Fibroblast of skin of back (primary cell): ENCODE measurements at regions not wholly inside any gene's neighbourhood (a gene's known extent, or its start where the extent isn't known, plus 50 kb on each side); places are given as distances from the start of the nearest gene placed in this dataset.
A peak's percentile ranks its signal among the peaks of the same experiment; 100 is the strongest.

Experiments used
- DNase-seq: peaks from one replicate; pipeline ENCODE4 v3.0.0-alpha.2; 2013

DNA sequence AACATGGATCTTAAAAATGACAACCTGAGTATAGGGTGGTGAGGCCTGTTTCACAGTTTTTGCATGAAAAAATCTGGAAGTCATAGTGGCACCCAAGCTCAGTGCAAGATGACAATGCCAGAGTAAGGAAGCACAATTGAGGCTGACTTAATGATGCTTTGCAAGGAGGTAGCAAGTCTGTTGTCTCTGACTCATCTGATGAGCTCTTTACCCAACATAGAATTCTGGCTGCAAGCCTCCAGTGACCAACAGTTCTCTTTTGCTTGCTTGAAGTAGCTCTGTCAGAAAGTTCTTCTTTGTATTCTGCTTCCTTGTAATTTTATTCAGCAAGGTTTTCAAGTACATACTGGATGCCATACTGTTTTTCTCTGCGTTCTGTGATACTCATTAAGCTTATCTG is 117.1 kb downstream of the FOXD2 start:
- DNase-seq: peak; percentile 16

DNA sequence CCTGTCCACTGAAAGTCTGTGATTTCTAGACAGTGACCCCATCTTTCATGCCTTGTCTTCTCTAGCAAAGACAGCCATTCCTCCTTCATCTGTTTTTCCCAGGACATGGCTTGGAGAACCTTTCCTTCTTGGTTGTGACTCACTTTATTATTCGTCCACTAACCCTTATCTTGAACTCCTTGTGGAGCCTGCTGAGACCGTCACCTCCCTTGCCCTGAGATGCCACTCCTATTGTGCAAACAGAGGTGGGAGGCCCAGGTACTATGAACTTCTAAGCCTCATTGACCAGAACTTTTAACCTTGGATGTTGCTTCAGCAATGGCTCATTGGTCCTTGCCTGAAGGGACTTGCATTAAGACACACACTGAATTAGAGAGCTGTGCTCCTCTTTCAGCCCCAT is 117.5 kb downstream of the FOXD2 start:
- DNase-seq: no peak

GRCh38 chr1:47555841-47556560 is 118.2 kb downstream of the FOXD2 start:
- DNase-seq: no peak

DNA sequence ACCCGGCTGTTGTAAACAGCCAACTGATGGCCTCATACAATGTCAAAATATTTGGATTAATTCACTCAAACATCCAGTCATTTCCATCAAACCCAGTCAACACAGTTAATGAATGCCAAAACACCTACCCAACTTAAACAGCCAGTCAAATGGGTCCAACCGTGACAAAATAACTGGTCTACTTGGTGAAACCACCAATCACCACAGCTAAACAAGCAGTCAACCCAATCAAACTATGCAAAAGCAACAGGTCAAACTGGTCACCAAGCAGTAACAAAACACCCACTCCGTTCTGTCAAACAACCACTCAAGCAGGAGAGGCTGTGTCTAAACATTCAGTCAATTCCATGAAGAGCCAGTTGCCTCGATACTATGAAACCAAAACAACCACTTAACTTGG is 119.2 kb downstream of the FOXD2 start:
- DNase-seq: no peak

- DNase-seq: no peak
Observed at GRCh38 chr1:47558601-47559593, 121.1 kb downstream of the FOXD2 start.

- DNase-seq: no peak
Observed at GRCh38 chr1:47559944-47560695, 122.3 kb downstream of the FOXD2 start.

DNA sequence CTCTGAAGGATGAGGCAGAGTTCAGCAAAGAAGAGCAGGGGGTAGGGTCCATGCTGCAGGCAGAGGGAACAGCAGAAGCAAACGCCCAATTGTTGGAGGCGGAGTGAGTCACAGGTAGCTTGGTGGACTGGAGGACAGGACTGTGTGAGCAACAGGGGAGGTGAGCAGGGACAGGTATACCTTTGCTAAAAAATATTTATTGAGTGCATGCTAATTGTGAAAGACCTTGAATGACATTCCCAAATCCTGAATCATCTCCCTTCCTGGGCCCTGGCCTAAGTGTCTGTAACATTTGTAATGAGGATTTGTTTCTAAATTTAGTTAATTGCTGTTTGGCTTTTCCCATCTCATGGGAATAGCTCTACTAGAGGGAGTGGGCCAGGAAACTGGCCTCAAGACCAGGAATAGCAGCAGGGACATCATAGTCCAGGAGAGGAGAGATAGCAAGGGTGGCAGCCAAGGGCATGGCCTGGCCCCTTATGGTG is 123.7 kb downstream of the FOXD2 start:
- DNase-seq: no peak

DNA sequence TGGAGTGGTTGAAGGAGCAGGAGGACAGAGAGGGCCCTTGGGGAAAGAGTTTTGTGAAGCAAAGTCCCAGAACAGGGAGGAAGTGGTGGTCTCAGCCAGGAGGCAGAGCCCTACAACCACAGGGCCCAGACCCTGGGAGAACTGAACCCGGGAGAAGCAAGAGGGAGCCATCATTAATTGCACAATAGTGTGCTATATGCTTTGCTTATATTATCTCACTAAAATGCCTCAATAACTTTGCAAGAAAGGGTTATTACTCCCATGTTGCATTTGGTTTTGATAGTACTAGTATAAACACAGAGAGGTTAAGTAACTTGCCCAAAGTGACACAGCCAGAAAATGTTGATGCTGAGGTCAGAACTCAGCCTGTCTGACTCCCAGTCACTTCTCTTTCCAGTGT is 124.3 kb downstream of the FOXD2 start:
- no peak for DNase-seq

DNA sequence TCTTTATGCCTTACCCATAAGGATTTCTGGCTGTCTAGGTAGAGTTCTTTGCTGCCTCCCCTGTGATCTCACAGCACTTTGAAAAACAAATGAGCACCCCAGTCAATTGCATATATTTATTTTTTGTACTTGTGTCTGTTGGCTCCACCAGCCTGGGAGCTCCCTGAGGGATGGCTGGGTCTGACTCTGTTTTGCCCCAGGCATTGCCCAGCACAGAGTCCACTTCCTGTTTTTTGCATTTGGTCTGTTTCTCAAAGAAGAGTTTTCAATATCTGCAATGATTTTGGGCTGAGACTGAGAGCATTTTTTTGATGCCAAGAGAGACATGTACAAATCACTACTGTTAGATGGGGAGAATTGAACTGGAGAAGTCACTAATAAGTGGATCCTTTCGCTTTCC is 125.0 kb downstream of the FOXD2 start:
- DNase-seq: no peak

GRCh38 chr1:47563201-47563600 is 125.4 kb downstream of the FOXD2 start:
- DNase-seq: no peak

DNA sequence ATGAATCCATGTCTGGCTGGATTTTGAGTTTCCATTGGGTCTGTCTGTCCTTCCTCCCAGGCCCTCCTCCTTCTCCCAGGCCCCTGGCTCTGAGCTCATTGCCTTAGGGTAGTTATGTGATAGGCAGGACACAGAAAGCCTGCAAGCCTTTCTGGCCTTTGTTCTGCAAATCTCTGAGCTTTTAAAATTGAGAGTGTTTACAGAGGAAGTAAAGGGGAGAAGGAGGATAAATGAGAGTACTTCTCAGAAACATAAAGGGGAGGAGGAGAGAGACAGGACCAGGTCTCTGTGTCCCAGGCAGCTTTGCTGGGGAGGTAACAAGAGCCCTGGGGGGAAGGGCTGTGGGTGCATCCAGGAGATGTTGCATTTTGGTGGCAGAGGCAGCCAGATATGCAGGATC is 126.7 kb downstream of the FOXD2 start:
- DNase-seq: no peak

GRCh38 chr1:47565092-47565491 is 127.2 kb downstream of the FOXD2 start:
- no peak for DNase-seq

DNA sequence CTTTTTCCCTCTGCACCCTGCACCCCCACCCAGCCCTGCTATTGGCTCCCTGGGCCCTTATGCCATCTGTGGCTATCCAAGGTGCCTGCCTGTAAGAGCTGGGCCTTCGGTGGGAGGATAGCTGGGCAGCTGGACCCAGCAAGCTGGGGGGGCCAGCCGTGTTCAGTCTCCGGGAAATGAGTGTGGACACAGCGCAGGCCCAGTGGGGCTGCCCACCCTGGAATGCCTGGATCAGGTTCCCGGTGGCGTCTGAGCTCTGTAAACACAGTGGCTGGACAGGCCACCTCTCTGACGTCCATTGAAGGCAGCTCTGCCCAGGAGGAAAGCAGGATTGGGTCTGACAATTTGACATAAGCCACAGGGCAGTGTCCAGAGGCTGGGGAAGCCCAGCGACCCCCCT is 127.8 kb downstream of the FOXD2 start:
- no peak for DNase-seq

DNA sequence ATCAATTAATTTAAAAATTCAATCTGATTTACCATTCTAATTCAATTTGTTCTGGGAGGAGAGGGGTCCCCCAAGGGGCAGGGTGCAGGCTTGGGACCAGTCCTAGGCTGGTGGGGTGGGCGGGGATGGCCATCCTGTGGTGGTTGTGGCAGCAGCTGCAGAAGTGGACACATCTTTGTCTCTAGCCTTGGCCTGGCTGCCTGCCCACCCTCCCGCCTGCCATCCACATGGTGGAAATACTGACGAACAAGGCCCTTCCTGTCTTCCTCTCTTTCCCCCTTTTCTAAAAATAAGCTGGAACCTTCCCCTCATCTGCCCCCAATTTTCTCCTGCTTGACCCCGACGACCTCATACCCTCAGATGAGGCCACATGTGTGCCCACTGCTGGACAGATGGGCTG is 130.9 kb downstream of the FOXD2 start:
- no peak for DNase-seq

DNA sequence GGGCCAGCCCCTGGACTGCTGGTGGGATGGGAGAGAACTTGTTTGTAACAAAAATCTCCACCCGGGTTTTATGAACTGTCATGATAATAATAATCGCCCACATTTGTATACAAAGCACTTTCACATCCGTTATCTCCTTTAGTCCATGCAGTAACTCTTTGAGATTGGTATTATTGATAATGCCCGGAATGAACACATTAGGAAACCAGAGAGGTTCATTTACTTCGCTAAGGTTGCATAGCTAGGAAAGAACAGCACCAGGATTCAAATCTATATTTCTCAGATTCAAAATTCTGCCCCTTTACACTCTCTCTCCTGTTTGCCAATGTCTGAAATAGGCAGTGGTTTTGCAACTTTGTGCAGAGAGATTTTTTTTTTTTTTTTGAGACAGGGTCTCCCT is 131.4 kb downstream of the FOXD2 start:
- DNase-seq: no peak

- DNase-seq: peak; percentile 96
Observed at GRCh38 chr1:47569681-47570470, 132.0 kb downstream of the FOXD2 start.

- no peak for DNase-seq
Observed at GRCh38 chr1:47571161-47571560, 133.3 kb downstream of the FOXD2 start.

DNA sequence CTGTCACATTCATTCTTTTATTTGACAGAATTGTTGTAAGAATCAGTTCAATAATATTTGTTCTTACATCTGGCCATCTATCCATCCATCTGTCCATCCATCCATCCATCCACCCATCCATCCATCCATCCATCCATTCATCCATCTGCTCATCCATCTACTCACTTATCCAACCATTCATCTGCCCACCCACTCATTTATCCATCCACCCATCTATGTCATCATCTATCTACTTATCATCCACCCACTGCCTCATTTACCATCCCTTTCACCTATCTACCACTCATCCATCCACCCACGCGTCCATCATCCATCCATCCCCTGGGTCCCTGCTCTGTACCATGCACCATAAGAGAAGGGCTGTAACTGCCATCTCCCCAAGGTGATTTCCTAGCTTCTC is 134.1 kb downstream of the FOXD2 start:
- no peak for DNase-seq

GRCh38 chr1:47572731-47573430 is 135.0 kb downstream of the FOXD2 start:
- DNase-seq: no peak

GRCh38 chr1:47574451-47575165 is 136.8 kb downstream of the FOXD2 start:
- DNase-seq: no peak
